ENCODE measurements at regions not wholly inside any gene's neighbourhood (a gene's known extent, or its start where the extent isn't known, plus 50 kb on each side); places are given as distances from the start of the nearest gene placed in this dataset.

- DNase-seq (no peak), ATAC-seq (no peak)
- ChIA-PET POLR2A (no interaction called here), CTCF (no interaction called here)
- no peaks in the 10 kb centered on the region for H3K4me1 Mint-ChIP-seq (ENCODE audit: low read depth)
- no peaks in the 10 kb centered on the region for H3K9me3 Mint-ChIP-seq
- no peak overlapping the region for H3K27ac Mint-ChIP-seq
- intact Hi-C loops (cut with micrococcal nuclease) = no loop called here
- H3K27me3 Mint-ChIP-seq = no peaks in the 10 kb centered on the region
- no peaks in the 10 kb centered on the region for H3K36me3 Mint-ChIP-seq (ENCODE audit: low read depth)
- H3K4me3 Mint-ChIP-seq = no peak overlapping the region
- no peak for TF ChIP-seq CTCF (IDR thresholded peaks at IDR 0.05)
Observed at GRCh38 chr2:54377451-54377850, 78.7 kb upstream of the SPTBN1 start.

- ChIA-PET CTCF (interaction anchor here (1.0 kb wide), 1 partner anchor 172 kb away, joined by 3 read pairs; no protein-coding TSS in a partner anchor), POLR2A (interaction anchor here (0.6 kb wide), 1 partner anchor 315 kb away, joined by 3 read pairs; no protein-coding TSS in a partner anchor)
- intact Hi-C loops (cut with micrococcal nuclease) = no loop called here
- Mint-ChIP-seq H3K27ac (no peak overlapping the region), H3K36me3 (ENCODE audit: low read depth) (no peaks in the 10 kb centered on the region), H3K4me3 (no peak overlapping the region), H3K27me3 (no peaks in the 10 kb centered on the region), H3K9me3 (no peaks in the 10 kb centered on the region), H3K4me1 (ENCODE audit: low read depth) (no peaks in the 10 kb centered on the region)
- DNase-seq (no peak), ATAC-seq (no peak)
- no peak for TF ChIP-seq CTCF (IDR thresholded peaks at IDR 0.05)
Observed at GRCh38 chr2:54377901-54378493, 78.1 kb upstream of the SPTBN1 start.

GRCh38 chr2:54380670-54381069, 75.5 kb upstream of the SPTBN1 start:
- H3K9me3 Mint-ChIP-seq = no peaks in the 10 kb centered on the region
- no peak for ATAC-seq
- no peaks in the 10 kb centered on the region for H3K4me1 Mint-ChIP-seq (ENCODE audit: low read depth)
- intact Hi-C loops (cut with micrococcal nuclease) = no loop called here
- H3K27ac Mint-ChIP-seq = no peak overlapping the region
- no peaks in the 10 kb centered on the region for H3K36me3 Mint-ChIP-seq (ENCODE audit: low read depth)
- ChIA-PET POLR2A (no interaction called here), CTCF (no interaction called here)
- TF ChIP-seq CTCF (IDR thresholded peaks at IDR 0.05) = no peak
- H3K27me3 Mint-ChIP-seq = no peaks in the 10 kb centered on the region
- no peak for DNase-seq
- H3K4me3 Mint-ChIP-seq = no peak overlapping the region

GRCh38 chr2:54381293-54381692, 74.8 kb upstream of the SPTBN1 start:
- no peak for TF ChIP-seq CTCF (IDR thresholded peaks at IDR 0.05)
- Mint-ChIP-seq H3K27me3 (no peaks in the 10 kb centered on the region), H3K4me3 (no peak overlapping the region), H3K36me3 (ENCODE audit: low read depth) (no peaks in the 10 kb centered on the region), H3K9me3 (no peaks in the 10 kb centered on the region), H3K27ac (no peak overlapping the region), H3K4me1 (ENCODE audit: low read depth) (no peaks in the 10 kb centered on the region)
- ChIA-PET POLR2A (no interaction called here), CTCF (no interaction called here)
- intact Hi-C loops (cut with micrococcal nuclease) = no loop called here
- DNase-seq = no peak
- ATAC-seq = no peak

GRCh38 chr2:54382601-54383000, 73.5 kb upstream of the SPTBN1 start:
- no peak for ATAC-seq
- no peak for DNase-seq
- Mint-ChIP-seq H3K27me3 (no peaks in the 10 kb centered on the region), H3K27ac (no peak overlapping the region), H3K36me3 (ENCODE audit: low read depth) (no peaks in the 10 kb centered on the region), H3K9me3 (no peaks in the 10 kb centered on the region), H3K4me1 (ENCODE audit: low read depth) (no peaks in the 10 kb centered on the region), H3K4me3 (no peak overlapping the region)
- CTCF ChIA-PET = interaction anchor here (1.2 kb wide), 1 partner anchor 27 kb away, joined by 4 read pairs; no protein-coding TSS in a partner anchor
- POLR2A ChIA-PET = no interaction called here
- TF ChIP-seq CTCF (IDR thresholded peaks at IDR 0.05) = no peak
- intact Hi-C loops (cut with micrococcal nuclease) = no loop called here

All from activated CD8-positive, alpha-beta T cell treated with anti-CD3 and anti-CD28 coated beads for 36 hours (primary cell).